ENCODE measurements at regions not wholly inside any gene's neighbourhood (a gene's known extent, or its start where the extent isn't known, plus 50 kb on each side); places are given as distances from the start of the nearest gene placed in this dataset.

- FAIRE-seq = no peak
- in situ Hi-C loops (cut with HindIII; ENCODE audit: extremely low pct_ligation_motif_present, low pct_unique_long_range_greater_than_20kb) (no loop called here), intact Hi-C loops (cut with micrococcal nuclease; ENCODE audit: unreplicated experiment) (no loop called here)
- H3K9ac ChIP-seq (ENCODE audit: insufficient read depth, low read depth, low read length) = no peak overlapping the region
- no peaks in the 10 kb centered on the region for H4K20me1 ChIP-seq (ENCODE audit: insufficient read depth, low read length)
- no peak overlapping the region for H3K27ac ChIP-seq (ENCODE audit: extremely low read length, insufficient read depth, low read length)
- H3K4me2 ChIP-seq (ENCODE audit: low read depth, low read length) = no peak overlapping the region
- no peaks in the 10 kb centered on the region for H3K79me2 ChIP-seq (ENCODE audit: insufficient read depth, low read length)
- no TSS peak for BruUV-seq (replicated peaks)
- H3K4me3 ChIP-seq (replicated peaks in 1 of 3; ENCODE audit: insufficient read depth in 1 of 3, low read depth in 2 of 3, low read length in 3 of 3) = no peak overlapping the region
- ChIA-PET CTCF (ENCODE audit: low intra/inter-chr PET ratio, low total read pairs) (no interaction called here), POLR2A (no interaction called here)
- WGBS (ENCODE audit: low lambda C conversion rate) = 2% methylated on average over 1 of the region's 1 CpG
- H3K9me3 ChIP-seq (ENCODE audit: low read length) = peaks cover 84% of the 10 kb centered on the region
- H3K27me3 ChIP-seq (ENCODE audit: control insufficient read depth in 1 of 2, insufficient read depth in 2 of 2, low read length in 2 of 2) = no peaks in the 10 kb centered on the region
- ATAC-seq = no peak
- DNase-seq (ENCODE audit: low spot score) = no peak
- no peak overlapping the region for H2AFZ ChIP-seq (ENCODE audit: low read length)
- no peaks in the 10 kb centered on the region for H3K36me3 ChIP-seq (replicated peaks in 1 of 2; ENCODE audit: control insufficient read depth in 1 of 2, insufficient read depth in 2 of 2, low read length in 2 of 2)
- H3K4me1 ChIP-seq (ENCODE audit: insufficient read depth, low read length) = no peaks in the 10 kb centered on the region
- TF ChIP-seq ZNF83 (CRISPR knock-in tag; IDR thresholded peaks at IDR 0.05; ENCODE audit: borderline replicate concordance) (no peak), REPIN1 (CRISPR knock-in tag; IDR thresholded peaks at IDR 0.05; ENCODE audit: borderline replicate concordance, low read depth) (no peak), ZNF296 (CRISPR knock-in tag; conservative IDR thresholded peaks at IDR 0.05) (no peak), ZSCAN20 (CRISPR knock-in tag; IDR thresholded peaks at IDR 0.05; ENCODE audit: borderline replicate concordance) (no peak), WIZ (CRISPR knock-in tag; IDR thresholded peaks at IDR 0.05) (no peak), ERF (CRISPR knock-in tag; IDR thresholded peaks at IDR 0.05) (no peak)
- TF ChIP-seq, protein P1, sequence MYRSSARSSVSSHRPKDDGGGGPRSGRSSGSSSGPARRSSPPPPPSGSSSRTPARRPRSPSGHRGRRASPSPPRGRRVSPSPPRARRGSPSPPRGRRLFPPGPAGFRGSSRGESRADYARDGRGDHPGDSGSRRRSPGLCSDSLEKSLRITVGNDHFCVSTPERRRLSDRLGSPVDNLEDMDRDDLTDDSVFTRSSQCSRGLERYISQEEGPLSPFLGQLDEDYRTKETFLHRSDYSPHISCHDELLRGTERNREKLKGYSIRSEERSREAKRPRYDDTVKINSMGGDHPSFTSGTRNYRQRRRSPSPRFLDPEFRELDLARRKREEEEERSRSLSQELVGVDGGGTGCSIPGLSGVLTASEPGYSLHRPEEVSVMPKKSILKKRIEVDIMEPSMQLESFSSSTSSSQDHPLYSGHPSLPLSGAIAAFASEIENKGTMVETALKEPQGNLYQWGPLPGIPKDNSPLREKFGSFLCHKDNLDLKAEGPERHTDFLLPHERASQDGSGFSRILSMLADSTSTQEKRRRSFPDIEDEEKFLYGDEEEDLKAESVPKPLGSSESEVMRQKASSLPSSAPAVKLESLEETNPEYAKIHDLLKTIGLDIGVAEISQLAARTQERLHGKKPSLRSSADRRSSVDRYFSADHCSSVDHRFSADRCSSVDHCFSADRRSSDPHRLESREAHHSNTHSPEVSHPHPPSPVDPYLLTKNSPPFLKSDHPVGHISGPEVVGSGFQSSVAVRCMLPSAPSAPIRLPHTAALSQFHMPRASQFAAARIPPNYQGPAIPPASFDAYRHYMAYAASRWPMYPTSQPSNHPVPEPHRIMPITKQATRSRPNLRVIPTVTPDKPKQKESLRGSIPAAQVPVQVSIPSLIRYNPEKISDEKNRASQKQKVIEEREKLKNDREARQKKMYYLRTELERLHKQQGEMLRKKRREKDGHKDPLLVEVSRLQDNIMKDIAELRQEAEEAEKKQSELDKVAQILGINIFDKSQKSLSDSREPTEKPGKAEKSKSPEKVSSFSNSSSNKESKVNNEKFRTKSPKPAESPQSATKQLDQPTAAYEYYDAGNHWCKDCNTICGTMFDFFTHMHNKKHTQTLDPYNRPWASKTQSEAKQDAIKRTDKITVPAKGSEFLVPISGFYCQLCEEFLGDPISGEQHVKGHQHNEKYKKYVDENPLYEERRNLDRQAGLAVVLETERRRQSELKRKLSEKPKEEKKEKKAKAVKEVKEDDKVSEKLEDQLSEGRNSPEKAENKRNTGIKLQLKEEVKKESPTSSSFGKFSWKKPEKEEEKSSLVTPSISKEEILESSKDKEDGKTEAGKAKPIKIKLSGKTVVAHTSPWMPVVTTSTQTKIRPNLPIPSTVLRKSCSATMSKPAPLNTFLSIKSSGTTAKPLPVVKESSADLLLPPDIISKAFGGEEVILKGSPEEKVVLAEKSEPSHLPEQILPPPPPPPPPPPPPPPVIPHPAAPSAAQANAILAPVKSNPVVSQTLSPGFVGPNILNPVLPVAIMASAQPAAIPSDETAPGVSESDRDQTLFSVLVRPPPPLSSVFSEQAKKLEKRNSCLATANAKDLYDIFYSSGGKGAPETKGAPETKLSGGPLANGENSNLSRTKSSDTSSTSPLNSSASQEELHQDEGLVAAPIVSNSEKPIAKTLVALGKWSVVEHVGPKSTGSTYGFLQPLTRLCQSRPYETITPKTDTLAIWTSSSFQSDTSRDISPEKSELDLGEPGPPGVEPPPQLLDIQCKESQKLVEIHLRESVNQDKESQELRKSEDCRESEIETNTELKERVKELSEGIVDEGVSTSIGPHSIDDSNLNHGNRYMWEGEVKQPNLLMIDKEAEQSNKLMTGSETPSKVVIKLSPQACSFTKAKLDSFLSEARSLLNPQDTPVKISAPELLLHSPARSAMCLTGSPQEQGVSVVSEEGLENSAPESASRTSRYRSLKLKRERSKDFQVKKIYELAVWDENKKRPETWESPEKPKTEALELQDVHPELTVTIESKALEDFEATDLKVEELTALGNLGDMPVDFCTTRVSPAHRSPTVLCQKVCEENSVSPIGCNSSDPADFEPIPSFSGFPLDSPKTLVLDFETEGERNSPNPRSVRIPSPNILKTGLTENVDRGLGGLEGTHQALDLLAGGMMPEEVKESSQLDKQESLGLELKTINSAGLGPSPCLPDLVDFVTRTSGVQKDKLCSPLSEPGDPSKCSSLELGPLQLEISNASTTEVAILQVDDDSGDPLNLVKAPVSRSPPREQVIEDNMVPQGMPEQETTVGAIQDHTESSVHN (CRISPR knock-in tag; IDR thresholded peaks at IDR 0.05) = no peak
- TF ChIP-seq, protein P2, sequence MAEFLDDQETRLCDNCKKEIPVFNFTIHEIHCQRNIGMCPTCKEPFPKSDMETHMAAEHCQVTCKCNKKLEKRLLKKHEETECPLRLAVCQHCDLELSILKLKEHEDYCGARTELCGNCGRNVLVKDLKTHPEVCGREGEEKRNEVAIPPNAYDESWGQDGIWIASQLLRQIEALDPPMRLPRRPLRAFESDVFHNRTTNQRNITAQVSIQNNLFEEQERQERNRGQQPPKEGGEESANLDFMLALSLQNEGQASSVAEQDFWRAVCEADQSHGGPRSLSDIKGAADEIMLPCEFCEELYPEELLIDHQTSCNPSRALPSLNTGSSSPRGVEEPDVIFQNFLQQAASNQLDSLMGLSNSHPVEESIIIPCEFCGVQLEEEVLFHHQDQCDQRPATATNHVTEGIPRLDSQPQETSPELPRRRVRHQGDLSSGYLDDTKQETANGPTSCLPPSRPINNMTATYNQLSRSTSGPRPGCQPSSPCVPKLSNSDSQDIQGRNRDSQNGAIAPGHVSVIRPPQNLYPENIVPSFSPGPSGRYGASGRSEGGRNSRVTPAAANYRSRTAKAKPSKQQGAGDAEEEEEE (CRISPR knock-in tag; IDR thresholded peaks at IDR 0.05; ENCODE audit: borderline replicate concordance) = no peak
Measured at GRCh38 chr2:13758412-13758811, 874.1 kb upstream of the LRATD1 start.

All from HepG2 (cell line).